ENCODE measurements at regions not wholly inside any gene's neighbourhood (a gene's known extent, or its start where the extent isn't known, plus 50 kb on each side); places are given as distances from the start of the nearest gene placed in this dataset.

GRCh38 chr4:36758312-36759178 is 477.1 kb downstream of the DTHD1 start:
- TF ChIP-seq CTCF (IDR thresholded peaks at IDR 0.05 in 8 of 11, conservative IDR thresholded peaks at IDR 0.05 in 3 of 11) = no peak
- TF ChIP-seq POLR2A (IDR thresholded peaks at IDR 0.05) = no peak
- TF ChIP-seq POLR2AphosphoS5 (IDR thresholded peaks at IDR 0.05) = no peak
